Stimulated activated CD8-positive, alpha-beta memory T cell treated with anti-CD3 and anti-CD28 coated beads, Interleukin-7, amount 100 ng/mL, for 48 hours (primary cell): ENCODE measurements at regions not wholly inside any gene's neighbourhood (a gene's known extent, or its start where the extent isn't known, plus 50 kb on each side); places are given as distances from the start of the nearest gene placed in this dataset.

Source experiments
- DNase-seq, 2 donors: peaks; one replicate each; pipeline ENCODE4 v3.0.0-alpha.2; 2020; ENCODE audit warnings: low read depth in 1 of 2; ENCODE audit errors: extremely low read depth in 1 of 2

DNA sequence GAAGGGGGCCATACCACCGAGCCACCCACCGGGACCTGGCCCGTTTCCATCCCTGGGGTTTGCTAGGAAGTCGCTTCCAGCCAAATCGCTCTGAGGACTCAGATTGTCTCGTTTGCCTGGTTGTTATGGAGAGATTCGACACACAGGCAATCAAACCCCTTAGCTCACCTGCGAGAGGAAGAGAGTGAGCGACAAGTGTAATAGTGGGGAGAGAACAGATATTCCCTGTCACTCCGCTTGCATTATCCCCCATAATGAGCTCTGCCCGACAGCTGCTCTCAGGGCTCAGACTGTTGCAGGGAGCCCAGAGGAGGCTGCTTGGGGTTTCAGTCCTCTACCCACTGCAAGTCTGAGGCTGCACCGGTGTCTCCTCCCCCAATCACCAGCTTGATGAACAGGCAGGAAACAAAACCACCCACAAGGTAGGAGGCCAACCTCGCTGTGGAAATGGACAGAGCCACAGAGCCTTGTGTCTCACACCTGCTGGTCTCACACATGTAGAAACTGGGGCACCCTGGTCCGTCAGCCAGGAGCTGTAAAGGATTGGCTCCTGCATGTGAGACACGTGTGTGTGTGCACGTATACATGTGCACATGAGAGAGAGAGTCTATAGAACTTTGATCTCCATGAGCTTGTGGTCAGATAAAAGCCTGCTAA lies 351.1 kb downstream of the BUD13 start:
- DNase-seq: no peak

DNA sequence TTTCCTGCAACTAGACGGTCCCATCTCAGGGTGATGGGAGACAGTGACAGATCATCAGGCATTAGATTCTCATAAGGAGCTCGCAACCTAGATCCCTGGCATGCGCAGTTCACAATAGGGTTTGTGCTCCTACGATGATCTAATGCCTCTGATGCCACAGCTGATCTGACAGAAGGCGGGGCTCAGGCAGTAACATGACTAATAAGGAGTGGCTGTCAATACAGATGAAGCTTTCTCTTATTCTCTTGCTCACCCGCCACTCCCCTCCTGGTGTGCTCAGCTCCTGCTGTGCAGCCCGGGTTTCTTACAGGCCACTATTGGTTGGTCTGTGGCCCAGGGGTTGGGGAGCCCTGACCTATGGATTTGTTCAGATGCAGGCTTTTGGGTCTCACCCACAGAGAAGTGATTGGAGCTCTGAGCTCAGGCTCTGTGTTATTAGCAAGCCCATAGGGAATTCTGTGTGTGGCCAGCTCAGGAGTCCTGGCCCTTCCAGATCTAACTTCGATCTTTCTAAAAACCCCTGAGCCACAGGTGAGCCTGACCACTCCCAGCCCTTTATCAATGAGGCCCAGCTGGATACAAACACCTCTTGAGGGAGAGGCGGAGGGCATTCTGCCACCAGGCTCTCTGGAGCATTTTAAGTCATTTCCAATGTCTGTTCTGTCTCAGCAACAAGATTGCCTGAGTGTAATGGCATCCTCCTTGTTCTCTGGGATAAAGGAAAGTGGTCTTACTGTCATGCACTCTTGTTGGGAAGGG lies 351.8 kb downstream of the BUD13 start:
- no peak for DNase-seq

DNA sequence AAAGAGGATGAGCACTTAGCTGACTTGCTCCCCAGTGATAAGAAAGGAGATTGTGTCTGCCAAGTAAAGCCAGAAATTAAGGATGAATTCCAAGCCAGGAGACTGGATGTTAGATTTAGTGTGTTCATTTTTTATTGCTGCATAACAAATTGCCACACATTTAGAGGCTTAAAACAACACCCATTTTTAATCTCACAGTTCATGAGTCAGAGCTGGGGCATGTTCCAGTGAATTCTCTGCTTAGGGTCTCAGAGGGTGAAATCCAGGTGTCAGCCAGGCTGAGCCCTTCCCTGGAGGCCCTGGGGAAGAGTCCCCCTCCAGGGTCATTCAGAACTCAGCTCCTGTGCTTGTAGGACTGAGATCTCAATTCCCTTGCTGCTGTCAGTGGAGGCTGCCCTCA lies 352.8 kb downstream of the BUD13 start:
- DNase-seq: no peak

DNA sequence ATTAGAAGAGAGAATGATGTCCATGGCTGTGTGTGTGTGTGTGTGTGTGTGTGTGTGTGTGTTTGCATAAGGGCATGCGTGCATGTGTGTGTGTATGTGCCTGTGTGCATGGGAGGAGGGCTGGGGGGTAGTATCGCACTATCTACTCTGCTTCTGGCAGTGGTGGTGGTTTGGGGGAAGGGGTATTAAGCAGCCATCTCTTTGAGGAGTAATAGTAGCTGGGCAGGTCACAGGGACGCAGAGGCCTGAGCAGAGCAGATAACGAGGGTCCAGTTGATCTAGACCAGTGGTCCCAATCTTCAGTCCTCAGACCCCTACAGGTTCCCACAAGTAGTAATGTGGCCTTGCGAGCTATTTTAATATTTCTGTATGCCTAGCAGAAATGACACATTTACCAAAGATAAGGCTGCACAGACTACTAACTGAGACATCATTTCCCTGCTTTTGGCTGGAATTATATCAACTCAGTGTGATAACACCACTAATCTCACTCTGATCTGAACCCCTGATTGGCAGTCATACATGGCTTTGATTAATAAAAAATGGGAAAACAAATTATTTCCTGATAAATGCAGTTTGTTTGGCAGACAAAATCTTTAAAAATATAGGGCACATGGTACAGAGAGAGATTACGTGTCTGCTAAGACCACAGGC lies 354.3 kb downstream of the BUD13 start:
- no peak for DNase-seq

DNA sequence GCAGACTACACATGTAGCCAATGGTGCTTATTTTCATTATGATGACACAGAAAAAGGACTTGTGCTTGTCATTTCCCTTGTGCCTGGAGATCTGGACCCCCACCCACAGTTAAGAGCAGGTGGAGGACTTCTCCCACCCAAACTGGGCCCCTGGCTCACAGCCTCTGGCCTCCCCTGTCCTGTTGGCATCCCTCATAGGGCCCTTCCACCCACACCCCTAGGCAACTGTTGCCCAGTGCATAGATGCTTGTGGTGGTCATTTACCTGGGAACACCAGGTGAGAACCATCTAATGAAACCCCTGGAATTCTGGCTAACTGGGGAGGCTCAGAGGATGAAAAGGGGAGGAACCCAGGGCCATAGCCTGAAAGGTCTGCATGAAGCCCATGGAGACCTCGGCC lies 355.9 kb downstream of the BUD13 start:
- no peak for DNase-seq

DNA sequence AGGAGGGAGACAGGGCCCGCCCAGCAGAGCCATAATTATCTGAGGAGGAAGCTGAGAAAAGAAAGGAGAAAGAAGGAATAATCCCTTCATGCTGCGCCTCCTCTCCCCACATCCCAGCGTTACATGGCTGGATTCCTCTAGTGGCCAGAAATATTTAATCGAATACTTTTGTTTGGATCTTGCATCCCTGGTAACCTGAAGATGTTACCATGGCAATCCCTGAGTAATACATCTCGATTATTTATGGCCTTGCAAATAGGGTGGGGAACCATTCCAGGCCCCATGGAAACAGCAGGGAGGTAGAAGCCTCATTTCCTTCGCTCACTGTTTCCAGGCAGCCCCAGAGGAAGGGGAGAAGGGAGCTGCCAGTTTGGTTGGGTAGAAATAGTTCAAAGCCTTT lies 357.7 kb downstream of the BUD13 start:
- no peak for DNase-seq

DNA sequence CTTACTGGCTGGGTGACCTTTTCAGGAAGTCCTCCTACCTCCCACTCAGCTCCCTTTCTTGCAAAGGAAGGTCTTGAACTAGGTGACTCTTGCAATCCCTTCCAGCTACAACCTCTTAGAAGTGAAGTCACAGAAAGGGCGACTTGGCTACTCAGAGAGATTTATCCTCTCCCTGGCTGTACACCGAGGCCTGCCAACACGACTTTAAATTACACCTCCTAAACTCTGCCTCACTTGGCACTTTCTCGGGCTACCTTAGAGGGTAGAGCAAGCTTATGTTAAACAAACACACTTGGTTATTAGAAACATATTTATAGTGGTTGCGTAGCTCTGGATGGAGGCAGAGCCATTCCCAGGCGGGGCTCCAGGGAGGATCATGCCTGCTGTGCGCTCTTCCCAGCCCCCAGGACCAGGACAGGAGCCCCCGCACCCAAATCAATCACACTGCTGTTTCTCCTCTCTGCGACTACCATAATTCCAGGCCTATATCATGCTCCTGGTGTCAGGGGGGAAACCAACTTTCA lies 358.4 kb downstream of the BUD13 start:
- no peak for DNase-seq

DNA sequence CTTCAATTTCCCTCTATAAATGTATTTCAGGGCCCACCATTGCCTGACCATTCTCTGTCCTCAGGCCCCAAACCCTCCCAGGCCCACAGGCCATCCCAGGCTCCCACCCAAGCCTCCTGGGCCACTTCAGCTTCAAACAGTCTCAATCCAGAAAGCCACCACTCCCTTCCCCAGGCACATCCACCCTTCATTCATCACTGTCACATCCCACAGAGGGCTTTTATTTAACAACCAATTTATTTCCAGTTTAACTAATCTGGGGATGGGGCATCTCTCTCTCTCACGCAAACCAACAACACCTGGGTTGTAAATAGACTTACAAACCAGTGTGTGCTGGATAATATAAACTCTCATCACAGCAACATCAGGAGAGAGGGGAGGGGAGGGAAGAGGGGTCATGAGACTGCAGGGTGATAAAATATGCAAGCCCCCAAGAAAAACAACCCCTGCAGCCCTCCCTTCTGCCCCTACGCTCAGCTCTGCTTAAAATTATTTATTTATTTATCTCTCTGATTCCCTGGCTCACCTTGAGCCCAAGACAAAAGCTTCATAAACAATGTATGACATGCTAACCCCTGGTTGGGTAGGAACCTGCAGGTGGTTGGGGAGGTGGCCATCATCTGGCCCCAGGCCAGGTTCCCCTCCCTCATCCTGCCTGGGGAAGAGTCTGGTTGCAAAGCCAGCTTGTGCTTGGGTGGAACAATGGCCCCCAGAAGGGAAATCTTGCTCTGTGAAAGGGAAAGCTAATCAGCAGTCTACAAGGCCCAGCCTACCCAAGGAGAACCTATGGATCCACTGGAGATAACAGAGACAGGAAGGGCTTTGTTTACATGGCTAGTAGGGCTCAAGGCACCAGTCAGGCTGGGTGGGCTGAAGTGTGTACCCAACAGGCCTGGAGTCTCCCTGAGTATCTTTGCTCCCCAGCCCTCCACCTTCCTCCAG lies 359.2 kb downstream of the BUD13 start:
- no peak for DNase-seq

DNA sequence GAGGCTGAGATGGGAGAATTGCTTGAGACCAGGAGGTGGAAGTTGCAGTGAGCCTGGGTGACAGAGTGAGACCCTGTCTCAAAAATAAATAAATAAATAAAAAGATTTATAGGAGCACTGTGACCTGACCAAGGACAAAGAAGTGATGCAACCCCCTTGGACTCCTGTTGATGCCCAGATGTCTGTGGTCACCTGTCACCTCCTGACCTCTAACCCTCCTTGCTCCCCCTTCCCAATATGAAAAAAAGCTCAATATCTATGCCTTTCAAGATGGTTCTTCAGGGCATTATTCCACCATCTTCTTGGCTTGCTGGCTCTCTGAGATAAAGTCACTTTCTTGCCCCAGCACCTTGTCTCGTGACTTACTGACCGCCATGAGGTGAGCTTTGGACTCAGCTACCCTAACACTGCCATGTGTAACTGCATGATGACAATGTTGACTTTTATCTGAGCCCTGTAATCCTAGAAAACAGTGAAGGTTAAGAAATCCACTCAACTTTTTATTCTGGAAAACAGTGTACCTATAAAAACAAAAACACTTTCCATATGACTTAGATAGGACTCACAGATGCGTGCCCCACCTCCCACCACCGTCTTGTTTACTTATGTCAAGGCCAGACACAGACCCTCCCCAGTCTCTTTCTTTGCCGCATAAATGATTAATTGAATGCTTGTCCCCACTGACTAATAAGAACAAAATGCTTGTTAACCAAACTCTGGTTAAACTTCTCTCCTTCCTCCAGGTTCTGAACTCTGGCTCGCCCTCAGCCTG lies 360.5 kb downstream of the BUD13 start:
- DNase-seq: no peak

DNA sequence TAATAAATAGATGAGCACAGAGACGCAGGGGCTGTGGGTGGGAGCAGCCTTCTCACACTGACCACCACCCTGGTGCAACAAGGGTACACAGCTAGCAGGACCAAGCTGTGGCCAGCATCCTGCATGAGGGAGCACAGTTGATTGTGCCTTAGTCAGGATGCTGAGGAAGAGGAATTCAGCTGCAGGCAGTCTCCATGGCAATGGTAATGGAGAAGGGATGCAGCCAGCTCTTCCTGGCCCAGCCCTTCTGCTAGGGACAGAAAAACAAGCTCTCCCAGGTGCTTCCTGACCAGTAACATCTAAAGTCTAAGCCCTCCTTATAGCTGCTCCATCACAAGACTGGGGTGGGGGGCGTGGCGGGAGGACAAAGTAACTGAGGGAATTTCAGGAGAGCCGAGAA lies 363.5 kb downstream of the BUD13 start:
- no peak for DNase-seq

DNA sequence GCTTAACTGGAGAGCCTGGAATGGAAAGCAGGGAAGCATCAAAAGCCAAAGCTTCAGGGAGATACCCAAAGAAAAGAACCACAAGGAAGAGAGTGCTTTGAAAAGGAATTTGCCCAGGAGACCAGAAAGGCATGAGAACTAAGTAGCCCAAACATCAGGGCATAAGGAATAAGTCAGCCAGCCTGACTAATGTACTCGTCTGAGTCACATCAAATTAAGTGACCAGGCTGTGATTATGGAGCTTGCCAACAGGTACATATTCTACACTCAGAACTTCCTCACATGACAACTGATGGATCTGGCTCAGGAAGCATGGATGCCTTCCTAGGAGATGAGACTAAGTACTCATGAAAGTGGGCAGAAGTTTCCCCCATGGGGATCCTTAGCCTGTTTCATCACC lies 366.7 kb downstream of the BUD13 start:
- DNase-seq: no peak

DNA sequence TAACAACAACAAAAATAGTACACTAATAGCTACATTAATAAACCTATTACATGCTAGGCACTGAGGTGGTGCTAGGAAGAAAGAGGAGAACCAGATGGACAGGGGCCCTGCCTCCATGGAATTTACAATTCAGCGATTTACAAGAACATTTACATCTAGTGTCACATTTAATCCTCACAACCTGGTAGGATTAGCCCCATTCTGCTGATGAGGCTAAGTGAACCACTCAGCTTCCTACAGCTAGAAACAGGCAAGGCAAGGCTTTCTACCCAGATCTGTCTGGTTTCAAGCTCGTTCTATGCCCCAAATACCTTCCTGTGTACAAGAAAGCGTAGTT lies 368.4 kb downstream of the BUD13 start:
- no peak for DNase-seq

DNA sequence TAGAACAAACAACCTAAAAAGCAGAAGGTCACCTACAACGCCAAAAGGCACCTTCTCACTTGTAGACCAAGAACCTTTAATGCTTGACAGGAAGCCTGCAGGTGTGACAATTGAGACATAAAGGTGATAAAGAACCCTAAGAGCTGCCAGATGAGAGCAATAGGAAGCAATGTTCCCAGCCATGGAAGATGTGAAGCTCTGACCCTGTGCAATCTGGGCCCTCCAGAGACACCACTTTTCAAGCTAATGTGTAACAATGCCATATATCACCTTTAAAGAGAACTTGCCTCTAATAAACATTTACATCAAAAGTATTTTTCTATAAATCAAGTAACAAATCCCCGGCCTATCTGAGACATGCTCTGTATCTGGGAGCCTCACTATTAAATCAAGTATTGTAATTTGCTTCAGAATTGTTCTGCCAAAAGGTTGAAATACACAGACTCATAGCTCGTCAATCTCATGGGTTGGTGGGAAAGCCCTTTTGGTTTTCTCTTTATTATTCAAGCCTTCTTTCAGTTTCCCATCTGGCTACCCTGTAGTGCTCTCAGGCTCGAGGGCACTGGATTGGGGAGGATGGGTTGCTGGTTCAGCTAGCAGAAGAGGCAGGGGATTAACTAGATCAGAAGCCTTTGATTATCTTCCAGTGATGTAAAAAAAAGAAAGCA lies 368.9 kb downstream of the BUD13 start:
- no peak for DNase-seq

DNA sequence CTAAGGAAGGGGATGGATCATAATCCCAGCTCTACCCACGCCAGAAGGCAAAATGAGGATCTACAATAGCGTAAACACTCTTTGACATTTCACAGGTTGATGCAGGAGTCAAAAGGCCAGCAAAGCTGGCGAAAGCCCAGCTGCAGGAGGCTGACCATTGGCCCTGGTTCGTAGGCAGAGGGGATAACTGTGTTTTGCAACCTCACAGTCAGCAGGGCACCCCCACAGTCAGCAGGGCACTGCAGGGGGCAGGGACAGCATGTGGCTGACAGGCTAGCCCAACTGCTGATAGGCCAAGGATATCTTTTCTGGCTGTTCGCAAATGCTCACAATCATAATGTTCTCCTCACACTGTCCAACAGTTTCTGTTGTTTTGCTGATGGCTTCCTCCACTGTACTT lies 372.7 kb downstream of the BUD13 start:
- no peak for DNase-seq

DNA sequence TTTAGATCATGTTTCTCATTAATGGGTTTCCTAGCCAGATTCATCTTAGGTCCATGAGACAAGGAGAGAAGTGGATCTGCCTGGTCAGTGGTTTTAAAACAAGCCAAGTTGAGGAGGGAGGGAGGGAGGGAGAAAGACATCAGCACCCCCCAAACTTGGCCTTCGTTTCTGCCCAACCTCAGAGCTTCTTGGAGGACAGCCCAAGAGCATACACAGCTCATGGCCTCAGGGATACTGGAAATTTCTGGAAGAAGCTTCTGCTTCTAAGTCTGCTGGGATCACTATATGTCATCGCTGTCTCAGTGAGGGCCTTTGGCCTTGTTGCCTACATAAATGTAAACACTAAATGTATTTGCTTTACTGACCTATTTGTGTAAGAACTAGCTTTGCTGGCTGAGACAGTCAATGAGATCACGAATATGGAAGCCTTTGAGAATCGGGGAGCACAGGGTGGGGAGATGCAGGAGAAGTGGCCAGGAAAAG lies 375.1 kb downstream of the BUD13 start:
- DNase-seq: no peak

DNA sequence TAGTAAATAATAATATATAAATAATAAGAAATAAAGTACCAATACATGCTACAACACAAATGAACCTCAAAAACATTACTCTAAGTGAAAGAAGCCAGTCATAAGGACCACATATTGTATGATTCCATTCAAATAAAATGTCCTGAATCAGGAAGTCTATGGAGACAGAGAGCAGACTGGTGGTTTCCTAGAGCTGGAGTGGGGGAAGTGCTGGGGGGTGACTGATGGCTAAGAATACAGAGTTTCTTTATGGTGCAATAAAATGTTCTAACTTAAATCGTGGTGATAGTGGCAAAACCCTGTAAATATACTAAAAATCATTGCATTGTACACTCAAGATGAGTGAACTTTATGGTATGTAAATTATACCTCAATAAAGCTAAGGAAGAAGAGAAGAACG lies 376.5 kb downstream of the BUD13 start:
- no peak for DNase-seq

DNA sequence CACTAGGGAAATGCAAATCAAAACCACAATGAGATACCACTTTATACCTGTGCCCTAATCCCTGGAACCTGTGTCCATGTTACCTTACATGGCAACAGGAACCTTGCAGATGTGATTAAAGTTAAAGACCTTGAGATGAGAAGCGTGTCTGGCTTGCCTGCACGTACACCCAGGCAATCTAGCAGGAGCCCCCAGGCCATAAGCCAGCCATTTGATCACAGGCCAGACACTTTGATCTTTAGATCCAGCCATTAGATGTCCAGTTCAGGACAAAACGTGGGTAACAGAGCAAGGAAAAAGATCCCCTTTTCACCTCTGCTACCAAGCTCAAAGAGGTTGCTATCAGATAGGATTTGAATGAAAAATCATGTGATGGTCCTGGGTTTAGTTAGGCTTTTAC lies 378.8 kb downstream of the BUD13 start:
- no peak for DNase-seq

DNA sequence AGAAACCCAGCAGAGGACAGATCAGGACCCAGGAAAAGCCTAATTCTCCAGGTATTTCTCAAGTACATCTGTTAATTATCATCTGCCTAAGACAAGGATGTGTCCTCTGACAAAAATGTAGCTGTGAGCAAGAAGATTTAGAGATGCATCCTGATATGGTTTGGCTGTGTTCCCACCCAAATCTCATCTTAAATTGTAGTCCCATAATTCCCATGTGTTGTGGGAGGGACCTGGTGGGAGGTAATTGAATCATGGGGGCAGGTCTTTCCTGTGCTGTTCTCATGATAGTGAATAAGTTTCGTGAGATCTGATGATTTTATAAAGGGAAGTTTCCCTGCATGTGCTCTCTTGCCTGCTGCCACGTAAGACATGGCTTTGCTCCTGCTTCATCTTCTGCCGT lies 381.8 kb downstream of the BUD13 start:
- DNase-seq: no peak

DNA sequence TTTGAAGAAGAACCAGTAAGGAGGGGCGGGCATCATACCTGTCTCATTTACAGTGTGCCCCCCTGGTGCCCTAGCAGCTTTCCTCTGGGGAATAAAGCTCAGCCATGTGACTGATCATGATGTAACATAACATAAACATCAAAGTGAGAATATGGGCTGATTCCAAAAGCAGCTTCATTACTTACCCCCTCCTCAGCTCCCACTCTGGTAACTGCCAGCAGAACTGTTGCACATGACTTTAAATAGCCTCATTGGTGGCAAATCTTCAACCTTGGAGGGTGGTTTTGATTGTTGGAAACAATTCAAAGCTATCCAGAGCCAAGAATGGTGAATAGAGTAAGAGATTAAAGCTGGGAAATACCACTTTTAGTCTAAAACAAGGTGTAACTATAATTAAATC lies 384.6 kb downstream of the BUD13 start:
- no peak for DNase-seq

DNA sequence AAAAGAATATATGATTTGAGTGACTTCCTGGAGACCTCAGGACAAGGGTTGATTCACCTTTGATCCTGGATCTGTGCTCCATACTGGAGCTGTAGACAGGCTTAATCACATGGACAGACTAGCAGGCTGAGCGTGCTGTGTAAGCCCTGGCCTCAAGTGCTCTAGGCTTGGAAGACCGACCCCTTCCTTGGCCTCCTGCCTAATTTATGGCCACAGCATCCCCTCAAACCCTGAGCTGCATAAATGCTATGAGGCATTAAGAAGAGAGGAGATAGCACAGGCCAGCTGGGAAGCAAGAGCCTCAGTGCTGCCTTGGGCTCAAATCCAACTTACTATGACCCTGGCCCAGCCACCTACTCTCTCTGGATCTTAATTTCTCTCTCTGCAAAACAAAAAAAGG lies 385.1 kb downstream of the BUD13 start:
- no peak for DNase-seq
